NB4 (cell line): ENCODE measurements at regions not wholly inside any gene's neighbourhood (a gene's known extent, or its start where the extent isn't known, plus 50 kb on each side); places are given as distances from the start of the nearest gene placed in this dataset.

ENCODE experiments used
- POLR2A ChIP-seq: IDR thresholded peaks from 2 replicates; pipeline ENCODE4 v1.6.1; 2011; ENCODE audit warnings: mild to moderate bottlenecking; ENCODE audit not compliant: insufficient read length; ENCODE audit errors: extremely low read depth
- TF ChIP-seq, protein P1 (sequence below): IDR thresholded peaks from one replicate; pipeline ENCODE4 v1.5.1; 2012; ENCODE audit warnings: low read depth, low read length

DNA sequence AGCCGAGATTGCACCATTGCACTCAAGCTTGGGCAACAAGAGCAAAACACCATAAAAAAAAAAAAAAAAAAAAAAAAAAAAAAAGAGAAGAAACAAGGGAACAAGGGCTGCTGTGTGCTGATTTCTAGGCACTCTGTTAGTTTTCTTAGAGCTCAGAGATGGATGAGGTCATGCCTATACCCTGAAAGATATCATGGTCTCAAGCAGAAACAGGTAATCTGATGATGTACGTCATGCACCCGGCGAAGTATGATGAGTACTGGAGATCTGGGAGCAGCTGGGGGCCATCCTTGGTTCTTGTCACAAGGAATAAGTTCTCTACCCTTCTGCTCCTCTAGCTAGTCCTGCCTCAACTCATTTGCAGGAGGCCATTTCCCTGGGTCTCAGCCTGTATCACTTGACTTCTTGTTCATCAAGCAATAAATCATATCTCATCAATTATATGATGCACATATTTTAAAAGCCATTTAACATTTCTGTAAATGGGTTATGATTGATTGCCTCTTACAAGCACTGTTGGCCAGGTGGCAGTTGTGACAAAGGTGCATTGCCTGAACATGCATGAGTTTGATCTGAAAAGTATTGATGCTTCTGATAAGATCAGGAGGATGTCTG is 517.2 kb downstream of the DHX35 start:
- TF ChIP-seq, protein P1, sequence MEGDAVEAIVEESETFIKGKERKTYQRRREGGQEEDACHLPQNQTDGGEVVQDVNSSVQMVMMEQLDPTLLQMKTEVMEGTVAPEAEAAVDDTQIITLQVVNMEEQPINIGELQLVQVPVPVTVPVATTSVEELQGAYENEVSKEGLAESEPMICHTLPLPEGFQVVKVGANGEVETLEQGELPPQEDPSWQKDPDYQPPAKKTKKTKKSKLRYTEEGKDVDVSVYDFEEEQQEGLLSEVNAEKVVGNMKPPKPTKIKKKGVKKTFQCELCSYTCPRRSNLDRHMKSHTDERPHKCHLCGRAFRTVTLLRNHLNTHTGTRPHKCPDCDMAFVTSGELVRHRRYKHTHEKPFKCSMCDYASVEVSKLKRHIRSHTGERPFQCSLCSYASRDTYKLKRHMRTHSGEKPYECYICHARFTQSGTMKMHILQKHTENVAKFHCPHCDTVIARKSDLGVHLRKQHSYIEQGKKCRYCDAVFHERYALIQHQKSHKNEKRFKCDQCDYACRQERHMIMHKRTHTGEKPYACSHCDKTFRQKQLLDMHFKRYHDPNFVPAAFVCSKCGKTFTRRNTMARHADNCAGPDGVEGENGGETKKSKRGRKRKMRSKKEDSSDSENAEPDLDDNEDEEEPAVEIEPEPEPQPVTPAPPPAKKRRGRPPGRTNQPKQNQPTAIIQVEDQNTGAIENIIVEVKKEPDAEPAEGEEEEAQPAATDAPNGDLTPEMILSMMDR = no peak
- no peak for TF ChIP-seq POLR2A
